Uterus (tissue), 2 donors: ENCODE measurements at regions not wholly inside any gene's neighbourhood (a gene's known extent, or its start where the extent isn't known, plus 50 kb on each side); places are given as distances from the start of the nearest gene placed in this dataset.

ENCODE experiments used
- CTCF ChIP-seq, 4 experiments: fragments of 200-600 bp in 2 of 4; fragments of 450-650 bp in 2 of 4; sonication (generic) in 2 of 4; IDR thresholded peaks; one replicate each; pipeline ENCODE4 v1.5.1; 2016 to 2019; ENCODE audit warnings: antibody characterized with exemption in 4 of 4, mild to moderate bottlenecking in 2 of 4, moderate library complexity in 1 of 4
- POLR2A ChIP-seq, 2 donors: fragments of 450-650 bp; IDR thresholded peaks; one replicate each; pipeline ENCODE4 v1.6.1; 2016; ENCODE audit warnings: antibody characterized with exemption in 2 of 2, mild to moderate bottlenecking in 1 of 2, moderate library complexity in 1 of 2

- TF ChIP-seq CTCF (IDR thresholded peaks at IDR 0.05) = no peak
- TF ChIP-seq POLR2A (IDR thresholded peaks at IDR 0.05) = no peak
Measured at GRCh38 chr20:40441771-40442170, 247.3 kb downstream of the MAFB start.
